Smooth muscle cell (in vitro differentiated cells): ENCODE measurements at regions not wholly inside any gene's neighbourhood (a gene's known extent, or its start where the extent isn't known, plus 50 kb on each side); places are given as distances from the start of the nearest gene placed in this dataset.
A peak's percentile ranks its signal among the peaks of the same experiment; 100 is the strongest.
"Not testable (repeated sequence)": the region's sequence is repeated elsewhere in the genome, so short reads cannot be mapped to it uniquely, and the experiment has no call there.

ENCODE experiments used
- DNase-seq: peaks from one replicate; lab custom pipeline; 2025; ENCODE audit not compliant: unreplicated experiment; lab: John Stamatoyannopoulos, UW
- H2AFZ ChIP-seq: fragments of 200-600 bp; sonication (generic); 2 replicates; pipeline ENCODE4 v1.6.0; 2016; ENCODE audit warnings: antibody characterized with exemption, low read depth, mild to moderate bottlenecking
- H3F3A ChIP-seq: fragments of 200-600 bp; sonication (generic); 2 replicates; pipeline ENCODE4 v1.6.0; 2017; ENCODE audit warnings: antibody characterized with exemption, low read depth
- H3K27ac ChIP-seq: fragments of 200-600 bp; sonication (generic); 2 replicates; pipeline ENCODE4 v1.5.1; 2016; ENCODE audit warnings: low read depth, mild to moderate bottlenecking
- H3K27me3 ChIP-seq: fragments of 200-600 bp; sonication (generic); 2 replicates; pipeline ENCODE4 v1.6.1; 2016; ENCODE audit warnings: low read depth, mild to moderate bottlenecking
- H3K36me3 ChIP-seq: fragments of 200-600 bp; sonication (generic); 2 replicates; pipeline ENCODE4 v1.5.1; 2016; ENCODE audit warnings: low read depth
- H3K4me1 ChIP-seq: fragments of 200-600 bp; sonication (generic); 2 replicates; pipeline ENCODE4 v1.5.1; 2016; ENCODE audit warnings: low read depth
- H3K4me2 ChIP-seq: fragments of 200-600 bp; sonication (generic); 2 replicates; pipeline ENCODE4 v1.6.0; 2016; ENCODE audit warnings: mild to moderate bottlenecking
- H3K4me3 ChIP-seq: fragments of 200-600 bp; sonication (generic); 2 replicates; pipeline ENCODE4 v1.5.1; 2016; ENCODE audit warnings: mild to moderate bottlenecking
- H3K79me2 ChIP-seq: fragments of 200-600 bp; sonication (generic); 2 replicates; pipeline ENCODE4 v1.6.0; 2016; ENCODE audit warnings: low read depth, mild to moderate bottlenecking
- H3K9ac ChIP-seq: fragments of 200-600 bp; sonication (generic); 2 replicates; pipeline ENCODE4 v1.6.0; 2016; ENCODE audit warnings: low read depth
- H3K9me3 ChIP-seq: fragments of 200-600 bp; sonication (generic); replicated peaks from 2 replicates; pipeline ENCODE4 v1.5.1; 2016; ENCODE audit warnings: low read depth
- H4K20me1 ChIP-seq: fragments of 200-600 bp; sonication (generic); 2 replicates; pipeline ENCODE4 v1.6.0; 2016; ENCODE audit warnings: low read depth
- WGBS: methylation state at CpG from one replicate; pipeline ENCODE4 v1.1.7; 2016; ENCODE audit warnings: low lambda C conversion rate; 5-methylcytosine and 5-hydroxymethylcytosine counted together
- small RNA-seq: library from RNA; depleted of rRNA; stranded (forward); fragments of <200 nt; gene quantifications from one replicate; pipeline ENCODE3, GENCODE V24; 2014

DNA sequence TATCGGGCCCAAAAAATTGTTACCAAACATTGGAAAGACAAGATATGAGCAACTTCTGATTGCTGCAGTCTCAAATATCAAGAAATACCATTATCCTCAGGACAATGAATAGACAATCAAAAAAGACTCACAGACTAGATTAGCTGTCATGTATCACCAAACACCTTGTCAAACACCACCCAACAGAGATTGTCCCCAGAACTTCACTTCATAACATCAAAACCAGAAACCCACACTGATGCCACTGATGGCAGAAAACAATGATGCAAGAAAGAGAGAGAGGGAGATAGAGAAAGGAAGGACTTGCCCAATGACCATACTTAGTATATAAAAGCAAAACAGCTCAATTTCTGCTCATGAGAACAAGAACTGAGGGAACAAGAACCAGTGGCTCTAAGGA lies 56.0 kb upstream of the PPIAL4F start:
- WGBS, result 100% methylated on average over 1 of the region's 1 CpG
- not testable (repeated sequence) for H3K79me2 ChIP-seq, DNase-seq

DNA sequence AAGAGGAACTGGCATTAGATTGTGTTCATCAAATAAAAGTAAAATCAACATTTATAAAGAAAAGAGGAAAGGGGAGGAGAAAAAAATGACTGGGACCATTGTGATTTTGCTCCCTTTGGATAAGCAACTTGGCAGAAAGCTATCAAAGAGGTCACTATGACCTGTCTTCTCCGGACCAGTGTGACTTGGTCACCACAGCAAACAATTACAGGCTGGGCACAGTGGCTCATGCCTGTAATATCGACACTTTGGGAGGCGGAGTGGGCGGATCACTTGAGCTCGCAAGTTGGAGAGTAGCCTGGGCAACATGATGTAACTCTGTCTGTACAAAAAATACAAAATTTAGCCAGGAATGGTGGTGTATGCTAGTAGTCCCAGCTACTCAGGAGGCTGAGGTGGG lies 55.5 kb upstream of the PPIAL4F start:
- not testable (repeated sequence) for H3K27ac ChIP-seq, H3K9ac ChIP-seq, H3K79me2 ChIP-seq, H4K20me1 ChIP-seq, H3K36me3 ChIP-seq, H3K4me1 ChIP-seq, H3K4me2 ChIP-seq, H3K27me3 ChIP-seq, H2AFZ ChIP-seq, H3K4me3 ChIP-seq, H3F3A ChIP-seq, H3K9me3 ChIP-seq, DNase-seq
- whole genome bisulfite sequencing, result 92% methylated on average over 5 of the region's 5 CpGs

More for the DNA sequence above, 56.0 kb upstream of the PPIAL4F start:
- H3K9ac ChIP-seq, H3K4me2 ChIP-seq, H3K27me3 ChIP-seq, H3K4me3 ChIP-seq, H3K27ac ChIP-seq, H3K36me3 ChIP-seq, H3K9me3 ChIP-seq, H3F3A ChIP-seq, H2AFZ ChIP-seq, H4K20me1 ChIP-seq, H3K4me1 ChIP-seq: not testable (repeated sequence)

DNA sequence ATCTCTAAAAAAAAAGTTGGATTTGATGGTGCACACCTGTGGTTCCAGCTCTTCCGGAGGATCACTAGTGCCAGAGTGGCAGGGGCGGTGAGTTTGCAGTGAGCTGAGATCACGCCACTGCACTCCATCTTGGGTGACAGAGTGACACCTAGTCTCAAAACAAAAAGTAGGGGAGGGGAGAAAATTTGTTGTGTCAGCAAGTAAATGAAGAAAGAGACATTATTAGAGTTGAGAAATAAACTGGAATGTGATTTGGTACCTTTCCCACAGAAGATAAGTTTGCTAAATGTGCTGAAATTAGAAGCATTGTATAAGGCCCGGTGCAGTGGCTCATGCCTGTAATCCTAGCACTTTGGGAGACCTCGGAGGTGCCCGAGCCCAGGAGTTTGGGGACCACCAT lies 54.0 kb upstream of the PPIAL4F start:
- not testable (repeated sequence) for H4K20me1 ChIP-seq, H3K4me3 ChIP-seq, DNase-seq, H3F3A ChIP-seq, H3K27me3 ChIP-seq, H3K4me2 ChIP-seq, H3K4me1 ChIP-seq, H3K9me3 ChIP-seq, H2AFZ ChIP-seq, H3K36me3 ChIP-seq, H3K27ac ChIP-seq, H3K79me2 ChIP-seq, H3K9ac ChIP-seq
- WGBS, result 89% methylated on average over 6 of the region's 6 CpGs

DNA sequence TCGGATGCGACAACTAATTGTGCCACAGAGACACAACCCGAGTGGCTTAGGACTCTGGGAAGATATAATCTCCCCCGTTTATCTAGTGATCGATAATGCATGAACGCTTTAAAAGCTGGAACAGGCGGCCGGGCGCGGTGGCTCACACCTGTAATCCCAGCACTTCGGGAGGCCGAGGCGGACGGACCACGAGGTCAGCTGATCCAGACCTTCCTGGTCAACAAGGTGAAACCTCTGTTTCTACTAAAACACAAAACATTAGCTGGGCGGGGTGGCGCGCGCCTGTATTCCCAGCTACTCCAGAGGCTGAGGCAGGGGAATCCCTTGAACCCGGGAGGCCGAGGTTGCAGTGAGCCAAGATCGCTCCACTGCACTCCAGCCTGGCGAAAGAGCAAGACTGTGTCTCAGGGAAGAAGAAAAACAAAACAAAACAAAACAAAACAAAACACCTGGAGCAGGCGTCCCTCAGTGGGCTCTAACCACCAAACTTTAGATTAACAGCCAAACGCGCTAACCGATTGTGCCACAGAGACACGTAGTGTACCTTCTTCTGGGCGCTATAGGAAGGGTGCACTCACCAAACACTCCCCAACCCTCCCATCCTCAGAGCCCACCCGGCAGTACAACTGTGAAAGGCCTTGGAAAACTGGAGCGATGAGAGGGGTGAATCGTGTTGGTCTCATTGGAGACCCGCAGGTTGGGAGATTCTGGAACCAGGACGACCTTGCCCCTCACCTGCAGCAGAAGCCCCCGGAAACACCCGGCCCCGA lies 53.3 kb upstream of the PPIAL4F start:
- H3K27ac ChIP-seq, H3K4me1 ChIP-seq, H4K20me1 ChIP-seq, H3K9ac ChIP-seq, H3K4me3 ChIP-seq, H3K4me2 ChIP-seq, H3K79me2 ChIP-seq, H3K36me3 ChIP-seq, DNase-seq, H3K9me3 ChIP-seq, H3F3A ChIP-seq, H2AFZ ChIP-seq, H3K27me3 ChIP-seq: not testable (repeated sequence)
- WGBS, result 94% methylated on average over 33 of the region's 37 CpGs

Small RNAs in the stretch of these regions (small RNA-seq; reads per million reads assigned to genes)
- gene RF00003, result 1.2 reads per million, percentile 34 among the genes with 10 or more reads in this experiment
